ENCODE measurements at regions not wholly inside any gene's neighbourhood (a gene's known extent, or its start where the extent isn't known, plus 50 kb on each side); places are given as distances from the start of the nearest gene placed in this dataset.

- TF ChIP-seq EGR1 (IDR thresholded peaks at IDR 0.05) (no peak), TCF12 (IDR thresholded peaks at IDR 0.05; ENCODE audit: low read depth) (no peak), MAX (IDR thresholded peaks at IDR 0.05) (no peak), TEAD4 (IDR thresholded peaks at IDR 0.05) (no peak), USF1 (IDR thresholded peaks at IDR 0.05) (no peak), REST (IDR thresholded peaks at IDR 0.05; ENCODE audit: low read depth) (no peak), NFIC (IDR thresholded peaks at IDR 0.05) (no peak), YY1 (IDR thresholded peaks at IDR 0.05; ENCODE audit: low read depth) (no peak), CEBPB (IDR thresholded peaks at IDR 0.05) (no peak), ZBTB7A (IDR thresholded peaks at IDR 0.05; ENCODE audit: low read depth) (no peak), CREB1 (IDR thresholded peaks at IDR 0.05; ENCODE audit: low read depth) (no peak), EP300 (IDR thresholded peaks at IDR 0.05; ENCODE audit: borderline replicate concordance) (no peak), TAF1 (IDR thresholded peaks at IDR 0.05; ENCODE audit: low read depth) (no peak), FOXM1 (IDR thresholded peaks at IDR 0.05; ENCODE audit: borderline replicate concordance, low read depth) (no peak)
Measured at GRCh38 chr13:103605546-103606326, 539.5 kb upstream of the SLC10A2 start.

DNA sequence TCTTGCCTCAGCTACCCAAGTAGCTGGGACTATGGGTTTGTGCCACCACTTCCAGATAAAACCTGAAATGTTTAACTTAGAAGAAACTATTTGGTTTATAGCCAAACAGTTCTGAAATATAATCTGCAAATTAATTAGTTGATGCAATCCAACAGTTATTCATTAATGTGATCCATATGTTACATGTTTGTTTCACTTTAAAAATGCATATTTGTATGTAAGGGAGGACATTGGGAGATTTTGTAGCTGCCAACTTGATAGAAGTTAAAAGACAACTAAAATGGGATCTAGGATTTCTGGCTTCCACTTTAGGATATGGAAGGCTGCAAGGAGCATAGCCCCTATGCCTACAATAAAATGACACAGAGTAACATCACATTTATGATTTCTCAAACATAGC is 532.5 kb upstream of the SLC10A2 start:
- TF ChIP-seq NFIC (IDR thresholded peaks at IDR 0.05), result no peak
- TF ChIP-seq TEAD4 (IDR thresholded peaks at IDR 0.05), result no peak
- TF ChIP-seq REST (IDR thresholded peaks at IDR 0.05; ENCODE audit: low read depth), result no peak
- no peak for TF ChIP-seq CREB1 (IDR thresholded peaks at IDR 0.05; ENCODE audit: low read depth)
- TF ChIP-seq CEBPB (IDR thresholded peaks at IDR 0.05), result no peak
- TF ChIP-seq USF1 (IDR thresholded peaks at IDR 0.05), result no peak
- no peak for TF ChIP-seq MAX (IDR thresholded peaks at IDR 0.05)
- no peak for TF ChIP-seq YY1 (IDR thresholded peaks at IDR 0.05; ENCODE audit: low read depth)
- TF ChIP-seq ZBTB7A (IDR thresholded peaks at IDR 0.05; ENCODE audit: low read depth), result no peak
- no peak for TF ChIP-seq FOXM1 (IDR thresholded peaks at IDR 0.05; ENCODE audit: borderline replicate concordance, low read depth)
- TF ChIP-seq EP300 (IDR thresholded peaks at IDR 0.05; ENCODE audit: borderline replicate concordance), result no peak
- no peak for TF ChIP-seq TCF12 (IDR thresholded peaks at IDR 0.05; ENCODE audit: low read depth)
- TF ChIP-seq RAD21 (IDR thresholded peaks at IDR 0.05; ENCODE audit: low read depth), result no peak
- no peak for TF ChIP-seq EGR1 (IDR thresholded peaks at IDR 0.05)

DNA sequence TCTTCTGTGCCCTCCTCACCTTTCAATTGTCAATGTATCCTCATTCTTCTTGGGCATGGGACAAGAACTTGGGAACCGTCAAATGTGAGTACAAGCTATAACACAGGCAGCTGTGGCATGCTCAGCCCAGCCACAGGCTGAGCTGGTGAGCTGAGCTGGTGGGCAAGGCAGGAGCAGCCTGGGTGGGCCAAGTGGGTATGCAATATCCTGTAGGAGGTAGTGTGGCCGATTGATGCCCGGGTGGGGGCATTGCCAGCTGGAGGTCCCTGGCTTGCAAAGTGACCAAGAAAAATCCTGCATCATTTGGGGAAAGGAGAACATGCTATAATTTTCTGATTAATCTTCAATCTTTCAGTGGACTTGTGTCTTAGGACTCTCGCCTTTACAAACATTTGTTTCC is 507.2 kb upstream of the SLC10A2 start:
- no peak for TF ChIP-seq CEBPB (IDR thresholded peaks at IDR 0.05)
- TF ChIP-seq ZBTB7A (IDR thresholded peaks at IDR 0.05; ENCODE audit: low read depth), result no peak
- no peak for TF ChIP-seq EGR1 (IDR thresholded peaks at IDR 0.05)
- no peak for TF ChIP-seq USF1 (IDR thresholded peaks at IDR 0.05)
- TF ChIP-seq REST (IDR thresholded peaks at IDR 0.05; ENCODE audit: low read depth), result no peak
- no peak for TF ChIP-seq RAD21 (IDR thresholded peaks at IDR 0.05; ENCODE audit: low read depth)
- TF ChIP-seq CREB1 (IDR thresholded peaks at IDR 0.05; ENCODE audit: low read depth), result no peak
- no peak for TF ChIP-seq NFIC (IDR thresholded peaks at IDR 0.05)
- no peak for TF ChIP-seq YY1 (IDR thresholded peaks at IDR 0.05; ENCODE audit: low read depth)
- TF ChIP-seq TAF1 (IDR thresholded peaks at IDR 0.05; ENCODE audit: low read depth), result no peak
- no peak for TF ChIP-seq TCF12 (IDR thresholded peaks at IDR 0.05; ENCODE audit: low read depth)
- no peak for TF ChIP-seq EP300 (IDR thresholded peaks at IDR 0.05; ENCODE audit: borderline replicate concordance)
- no peak for TF ChIP-seq FOXM1 (IDR thresholded peaks at IDR 0.05; ENCODE audit: borderline replicate concordance, low read depth)
- TF ChIP-seq MAX (IDR thresholded peaks at IDR 0.05), result no peak
- TF ChIP-seq TEAD4 (IDR thresholded peaks at IDR 0.05), result no peak
